ENCODE measurements at regions not wholly inside any gene's neighbourhood (a gene's known extent, or its start where the extent isn't known, plus 50 kb on each side); places are given as distances from the start of the nearest gene placed in this dataset.

DNA sequence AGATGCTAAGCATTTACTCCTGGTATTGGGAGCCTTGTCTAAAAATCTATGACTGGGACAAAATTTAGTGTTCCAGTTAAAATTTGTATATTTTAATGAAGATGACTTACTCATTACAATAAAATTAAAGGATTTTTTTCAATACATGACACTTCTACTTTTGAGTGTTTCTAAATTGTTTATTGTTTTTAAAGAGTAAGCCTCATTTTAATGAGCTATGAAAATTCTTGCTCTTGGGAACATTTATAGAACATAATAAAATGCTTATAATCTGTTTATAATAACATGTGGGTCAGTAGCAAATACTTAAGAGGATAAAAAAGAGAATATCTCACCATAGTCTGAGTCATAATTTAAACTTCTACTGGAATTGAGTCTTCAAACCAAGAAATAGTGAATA, 149.5 kb downstream of the PLCE1 start:
- TF ChIP-seq, protein P1, sequence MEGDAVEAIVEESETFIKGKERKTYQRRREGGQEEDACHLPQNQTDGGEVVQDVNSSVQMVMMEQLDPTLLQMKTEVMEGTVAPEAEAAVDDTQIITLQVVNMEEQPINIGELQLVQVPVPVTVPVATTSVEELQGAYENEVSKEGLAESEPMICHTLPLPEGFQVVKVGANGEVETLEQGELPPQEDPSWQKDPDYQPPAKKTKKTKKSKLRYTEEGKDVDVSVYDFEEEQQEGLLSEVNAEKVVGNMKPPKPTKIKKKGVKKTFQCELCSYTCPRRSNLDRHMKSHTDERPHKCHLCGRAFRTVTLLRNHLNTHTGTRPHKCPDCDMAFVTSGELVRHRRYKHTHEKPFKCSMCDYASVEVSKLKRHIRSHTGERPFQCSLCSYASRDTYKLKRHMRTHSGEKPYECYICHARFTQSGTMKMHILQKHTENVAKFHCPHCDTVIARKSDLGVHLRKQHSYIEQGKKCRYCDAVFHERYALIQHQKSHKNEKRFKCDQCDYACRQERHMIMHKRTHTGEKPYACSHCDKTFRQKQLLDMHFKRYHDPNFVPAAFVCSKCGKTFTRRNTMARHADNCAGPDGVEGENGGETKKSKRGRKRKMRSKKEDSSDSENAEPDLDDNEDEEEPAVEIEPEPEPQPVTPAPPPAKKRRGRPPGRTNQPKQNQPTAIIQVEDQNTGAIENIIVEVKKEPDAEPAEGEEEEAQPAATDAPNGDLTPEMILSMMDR (IDR thresholded peaks at IDR 0.05; ENCODE audit: low read depth, low read length), result no peak
- TF ChIP-seq POLR2A (IDR thresholded peaks at IDR 0.05; ENCODE audit: extremely low read depth, insufficient read length), result no peak
- TF ChIP-seq, protein P2, sequence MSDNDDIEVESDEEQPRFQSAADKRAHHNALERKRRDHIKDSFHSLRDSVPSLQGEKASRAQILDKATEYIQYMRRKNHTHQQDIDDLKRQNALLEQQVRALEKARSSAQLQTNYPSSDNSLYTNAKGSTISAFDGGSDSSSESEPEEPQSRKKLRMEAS (IDR thresholded peaks at IDR 0.05; ENCODE audit: low read depth, low read length), result no peak
- no peak for TF ChIP-seq MYC (IDR thresholded peaks at IDR 0.05; ENCODE audit: low read depth, low read length)

Data from NB4 (cell line).